Activated T-cell treated with anti-CD3 and anti-CD28 coated beads for 48 hours (primary cell): ENCODE measurements at regions not wholly inside any gene's neighbourhood (a gene's known extent, or its start where the extent isn't known, plus 50 kb on each side); places are given as distances from the start of the nearest gene placed in this dataset.

ENCODE experiments used
- DNase-seq: peaks from one replicate; pipeline ENCODE4 v3.0.0-alpha.2; 2020; ENCODE audit warnings: low read depth

DNA sequence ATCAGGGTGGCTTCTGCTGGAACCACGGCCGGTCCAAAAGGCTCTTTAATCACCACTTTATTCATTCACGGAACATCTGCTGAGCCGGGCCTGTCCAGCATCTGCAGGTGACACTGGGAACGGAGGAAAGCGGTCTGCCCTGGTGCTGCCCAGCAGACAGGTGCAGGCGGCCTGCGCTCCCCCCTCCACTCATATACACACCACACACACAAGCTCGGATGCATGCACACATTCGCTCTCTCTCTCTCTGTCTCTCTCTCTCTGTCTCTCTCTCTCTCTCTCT, 736.9 kb downstream of the BRD1 start:
- no peak for DNase-seq

DNA sequence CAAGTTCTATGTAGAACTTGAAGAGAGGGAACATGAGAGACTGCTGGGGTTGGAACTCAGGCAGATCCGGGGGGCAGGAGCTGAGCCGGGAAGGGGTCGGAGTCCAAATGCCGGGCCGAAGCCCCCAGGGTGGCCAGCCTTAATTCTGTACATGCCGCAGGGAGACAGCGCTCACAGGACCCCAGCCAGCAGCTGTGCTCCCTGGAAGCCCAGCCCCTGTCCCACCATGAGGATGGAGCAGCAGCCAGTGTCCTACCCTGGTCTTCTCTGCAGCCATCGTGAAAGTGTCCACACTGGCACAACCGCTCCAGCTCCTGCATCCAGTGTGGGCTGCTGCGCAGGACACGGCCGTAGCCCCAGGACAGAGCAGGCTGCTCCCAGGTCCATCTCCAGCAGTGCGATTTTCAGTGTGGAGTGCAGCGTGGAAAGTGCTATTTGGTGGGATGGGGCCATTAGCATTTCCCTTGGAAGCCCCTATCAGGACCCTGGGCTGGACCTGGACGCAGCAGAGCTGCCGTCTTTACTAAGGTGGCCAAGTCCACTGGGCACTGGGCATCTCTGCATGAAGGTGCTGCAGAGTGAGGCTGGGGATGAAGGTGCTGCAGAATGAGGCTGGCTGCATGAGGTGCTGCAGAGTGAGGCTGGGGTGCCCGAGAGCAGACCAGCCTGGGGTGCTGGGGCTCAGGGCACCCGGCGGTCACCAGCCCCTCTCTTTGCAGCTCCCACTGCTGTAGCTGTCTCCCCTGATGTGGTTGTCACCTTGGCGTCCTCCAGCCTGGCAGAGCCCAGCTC, 737.4 kb downstream of the BRD1 start:
- no peak for DNase-seq

DNA sequence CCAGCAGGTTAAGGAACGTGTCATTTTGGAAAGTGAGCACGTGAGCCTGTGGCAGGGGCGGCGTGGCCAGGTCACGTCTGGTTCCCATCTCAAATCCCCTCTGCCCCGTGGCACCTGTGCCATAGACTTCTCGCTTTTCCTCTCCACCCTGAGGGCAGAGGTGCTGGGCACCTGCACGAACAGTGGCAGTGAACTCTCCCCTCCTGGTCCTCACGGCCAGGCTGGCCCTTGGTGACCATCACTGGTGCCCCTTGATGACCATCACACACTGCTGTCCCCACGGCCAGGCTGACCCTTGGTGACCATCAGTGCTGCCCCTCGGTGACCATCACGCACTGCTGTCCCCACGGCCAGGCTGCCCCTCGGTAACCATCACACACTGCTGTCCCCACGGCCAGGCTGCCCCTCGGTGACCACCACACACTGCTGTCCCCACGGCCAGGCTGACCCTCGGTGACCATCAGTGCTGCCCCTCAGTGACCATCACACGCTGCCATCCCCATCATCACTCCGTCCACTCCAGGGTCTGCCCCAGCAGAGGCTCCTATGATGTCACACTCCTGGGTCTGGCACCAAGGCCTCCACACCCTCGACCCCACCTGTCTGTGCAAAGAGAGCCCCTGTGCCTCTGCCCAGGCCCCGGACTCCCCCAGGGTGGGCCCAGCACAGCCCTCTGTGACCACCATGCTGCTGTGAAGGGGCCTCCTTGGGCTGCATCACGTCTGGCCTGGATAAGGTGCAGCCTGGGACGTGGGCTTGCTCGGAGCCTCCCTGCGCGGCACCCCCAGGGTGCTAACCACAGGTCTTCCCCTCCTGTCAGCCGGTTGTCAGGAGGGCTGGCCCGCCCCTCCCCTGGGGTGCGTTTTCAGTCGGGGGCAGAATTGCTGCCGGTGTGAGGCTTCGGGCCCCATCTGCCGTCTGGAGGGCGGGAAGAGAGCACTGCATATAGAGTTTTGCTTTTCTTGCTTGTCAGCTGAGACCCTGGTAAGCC, 738.6 kb downstream of the BRD1 start:
- DNase-seq, result no peak

DNA sequence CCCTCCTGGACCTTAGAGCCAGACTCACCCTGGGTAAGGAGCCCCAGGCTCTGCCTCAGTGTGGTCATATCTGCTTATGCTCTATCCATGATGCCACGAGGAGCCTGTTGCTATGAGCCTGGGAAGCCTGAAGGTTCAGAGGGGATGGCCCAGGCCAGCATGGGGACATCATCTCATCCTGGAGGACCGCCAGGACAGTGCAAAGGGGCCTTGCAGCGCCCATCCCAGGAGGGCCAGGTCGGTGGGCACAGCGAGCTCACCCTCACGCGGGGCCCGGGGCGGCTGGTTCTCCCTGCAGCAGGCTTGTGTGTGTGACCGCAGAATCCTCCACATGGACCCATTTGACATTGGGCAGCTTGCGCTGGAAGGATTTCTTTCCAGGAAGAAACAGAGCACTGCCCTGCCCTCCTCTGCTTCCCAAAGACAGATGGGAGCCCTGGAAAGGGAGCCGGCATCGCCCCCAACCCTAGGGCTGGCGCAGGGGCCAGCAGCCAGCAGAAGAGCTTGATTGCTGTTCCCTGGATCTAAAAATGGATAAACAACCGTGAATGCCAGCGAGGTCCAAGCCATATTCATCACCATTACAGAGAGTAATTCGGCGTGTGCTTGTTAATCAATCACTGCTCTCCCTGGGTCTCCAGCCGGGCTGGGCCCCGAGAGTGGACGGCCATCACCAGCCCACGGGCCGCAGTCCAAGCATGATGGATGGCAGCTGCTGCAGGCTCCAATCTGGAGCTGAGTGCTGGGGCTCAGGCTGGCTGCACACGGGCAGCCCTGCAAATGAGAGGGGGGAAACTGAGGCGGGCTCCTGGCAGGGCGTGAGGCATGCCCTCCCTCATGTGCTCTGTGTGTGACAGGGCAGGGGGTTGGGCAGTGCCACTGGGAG, 739.7 kb downstream of the BRD1 start:
- no peak for DNase-seq

DNA sequence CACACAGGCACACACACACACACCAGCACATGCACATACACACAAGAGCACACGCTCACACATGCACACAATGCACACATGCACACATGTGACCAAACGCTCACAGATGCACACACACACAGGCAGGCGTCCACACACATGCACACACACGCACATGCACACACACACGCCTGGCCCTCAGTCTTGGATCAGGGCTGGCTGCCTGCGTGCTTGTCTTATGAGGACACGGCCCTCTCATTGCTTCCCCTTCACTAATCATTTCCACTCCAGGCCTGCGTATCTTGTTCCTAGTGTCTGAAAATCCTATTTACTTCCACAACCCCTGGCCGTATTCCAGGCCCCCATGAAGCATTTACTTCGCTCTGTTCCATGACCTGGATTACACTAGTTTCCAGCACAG, 740.5 kb downstream of the BRD1 start:
- DNase-seq, result no peak

DNA sequence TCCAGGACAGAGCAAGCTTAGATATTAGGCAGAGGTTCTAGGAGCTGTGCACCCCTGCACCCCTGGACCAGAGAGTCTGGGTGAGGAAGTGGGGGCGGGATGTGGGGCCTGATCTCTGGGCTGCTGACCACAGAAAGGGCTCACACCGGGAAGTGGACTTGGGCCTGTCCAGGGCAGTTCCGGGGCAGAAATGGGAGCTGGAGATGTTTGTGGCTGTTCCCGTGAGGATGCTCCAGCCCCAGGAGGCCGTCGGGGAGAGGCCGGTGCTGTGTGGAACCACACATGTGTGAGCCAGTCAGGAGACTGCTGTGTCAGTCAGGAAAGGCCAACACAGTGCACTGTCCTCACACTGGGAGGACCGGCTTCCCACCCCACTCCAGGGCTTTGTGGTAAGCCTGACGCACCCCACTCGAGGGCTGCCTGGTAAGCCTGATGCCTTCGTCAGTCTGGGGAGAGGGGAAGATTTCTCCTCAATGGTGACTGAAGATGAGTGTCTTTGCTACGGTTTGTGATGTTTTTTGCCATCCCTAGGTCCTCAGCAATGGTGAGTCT, 741.0 kb downstream of the BRD1 start:
- DNase-seq, result no peak

DNA sequence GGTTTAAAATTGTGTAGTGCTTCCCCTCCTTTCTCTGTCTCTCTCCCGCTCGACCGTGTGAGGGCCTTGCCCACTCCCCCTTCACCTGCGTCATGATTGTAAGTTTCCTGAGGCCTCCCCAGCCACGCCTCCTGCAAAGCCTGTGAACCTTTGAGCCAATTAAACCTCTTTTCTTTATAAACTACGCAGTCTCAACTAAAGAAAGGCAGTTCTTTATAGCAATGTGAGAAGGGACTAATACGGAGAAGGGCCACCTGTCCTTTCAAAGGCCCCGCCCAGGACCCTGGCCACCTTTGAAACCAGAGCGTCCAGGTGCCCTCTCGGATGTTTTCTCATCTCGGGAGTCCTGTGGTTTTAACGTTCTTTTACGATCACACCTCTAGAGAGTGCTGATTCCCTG, 741.5 kb downstream of the BRD1 start:
- no peak for DNase-seq

DNA sequence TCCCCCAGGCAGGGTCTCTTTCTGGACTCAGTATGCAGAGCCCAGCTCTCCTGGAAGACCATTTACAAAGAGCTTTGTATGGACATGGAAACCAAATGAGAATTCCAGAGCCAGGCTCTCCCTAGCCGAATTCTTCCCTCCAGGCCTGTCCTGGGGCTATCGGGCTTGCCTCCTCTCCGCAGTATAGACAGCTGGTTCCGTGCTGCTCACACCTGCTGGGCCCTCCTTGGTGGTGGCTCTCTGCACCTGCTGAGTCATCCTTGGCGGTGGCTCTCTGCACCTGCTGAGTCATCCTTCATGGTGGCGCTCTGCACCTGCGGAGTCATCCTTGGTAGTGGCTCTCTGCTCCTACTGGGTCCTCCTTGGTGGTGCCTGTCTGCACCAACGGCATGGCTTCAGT, 743.5 kb downstream of the BRD1 start:
- no peak for DNase-seq

DNA sequence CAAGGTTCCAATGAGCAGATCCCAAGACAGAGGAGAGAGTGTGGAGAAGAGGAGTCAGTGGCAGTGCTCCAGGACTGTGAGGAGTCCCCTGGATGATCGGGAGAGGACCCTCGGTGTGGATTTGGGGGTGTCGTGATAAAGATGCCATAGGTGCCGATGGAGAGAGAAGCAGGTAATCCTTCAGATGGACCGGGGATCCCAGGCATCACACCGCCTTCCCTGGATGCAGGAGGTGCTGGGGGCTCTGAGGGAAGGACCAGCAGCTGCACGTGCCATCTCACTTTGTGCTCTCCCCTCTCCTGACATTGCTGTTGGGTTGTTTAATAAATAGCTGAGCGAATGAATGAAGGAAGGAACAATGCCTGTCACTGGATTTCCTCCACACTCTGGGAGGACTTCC, 744.1 kb downstream of the BRD1 start:
- no peak for DNase-seq

DNA sequence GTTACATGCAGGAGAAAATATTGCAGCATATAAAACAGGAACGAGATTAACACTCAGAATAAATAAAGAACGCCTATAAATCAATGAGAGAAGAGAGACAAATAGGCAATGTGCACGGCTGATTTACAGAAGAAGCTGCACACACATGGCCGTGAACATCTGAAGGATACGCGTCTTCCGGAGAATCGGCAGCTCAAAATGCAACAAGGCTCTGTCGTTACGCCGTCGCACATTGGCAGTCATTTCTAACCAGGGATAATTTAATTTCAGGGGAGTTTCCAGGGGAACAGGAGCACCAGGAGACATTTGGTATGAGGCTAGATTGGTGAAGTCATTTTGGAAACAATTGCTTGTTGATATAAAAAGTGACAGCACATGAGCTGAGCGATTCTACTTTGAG, 745.2 kb downstream of the BRD1 start:
- DNase-seq, result no peak

DNA sequence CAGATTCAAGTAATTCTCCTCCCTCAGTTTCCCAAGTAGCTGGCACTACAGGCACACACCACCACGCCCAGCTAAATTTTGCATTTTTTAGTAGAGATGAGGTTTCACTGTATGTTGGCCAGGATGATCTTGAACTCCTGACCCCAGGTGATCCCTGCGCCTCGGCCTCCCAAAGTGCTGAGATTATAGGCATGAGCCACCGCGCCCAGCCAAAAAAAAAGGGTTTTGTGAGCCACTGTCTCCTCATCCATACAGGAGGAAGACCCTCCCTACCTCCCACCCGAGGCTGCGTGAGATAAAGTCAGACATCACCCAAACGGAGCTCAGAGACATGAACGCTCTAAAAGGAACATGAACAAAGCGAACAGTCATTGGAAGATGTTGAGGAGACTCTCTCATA, 745.7 kb downstream of the BRD1 start:
- no peak for DNase-seq

DNA sequence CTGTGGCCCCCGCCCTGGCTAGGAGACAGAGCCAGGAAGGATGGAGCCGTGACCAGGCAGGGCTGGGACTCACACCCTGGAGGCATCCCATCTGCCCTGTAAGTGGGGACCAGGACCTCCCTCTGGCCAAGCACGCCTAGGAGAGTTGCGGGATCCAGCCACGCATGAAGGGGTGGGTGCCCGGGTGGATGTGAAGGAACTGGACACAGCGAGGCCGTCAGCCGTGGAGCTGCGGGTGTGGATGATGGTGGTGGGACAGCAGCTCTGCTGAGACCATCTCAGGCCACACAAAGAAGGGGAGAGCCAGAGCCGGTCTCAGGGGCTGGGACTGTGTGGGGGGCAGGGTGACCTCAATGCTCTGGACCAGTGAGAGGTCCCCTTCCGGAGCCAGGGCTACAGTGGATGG, 746.4 kb downstream of the BRD1 start:
- no peak for DNase-seq

DNA sequence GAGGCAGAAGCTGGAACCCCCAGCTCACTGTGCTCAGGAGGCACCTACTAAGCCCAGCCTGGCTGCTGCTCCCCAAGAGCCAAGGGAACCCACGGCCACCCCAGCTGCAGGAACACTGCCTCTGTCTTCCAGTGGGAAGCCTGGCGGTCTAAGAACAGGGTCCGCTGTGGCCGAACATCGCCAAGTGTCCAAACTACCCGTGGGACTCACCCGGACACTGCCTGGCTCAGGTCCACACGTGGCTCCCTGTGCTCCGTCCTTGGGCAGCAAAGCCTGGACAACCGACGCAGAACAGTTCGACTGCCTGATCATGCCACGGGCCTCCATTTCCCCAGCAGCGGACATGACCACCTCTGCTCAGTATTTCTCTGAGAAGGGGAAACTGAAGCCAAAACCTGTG, 747.0 kb downstream of the BRD1 start:
- no peak for DNase-seq

DNA sequence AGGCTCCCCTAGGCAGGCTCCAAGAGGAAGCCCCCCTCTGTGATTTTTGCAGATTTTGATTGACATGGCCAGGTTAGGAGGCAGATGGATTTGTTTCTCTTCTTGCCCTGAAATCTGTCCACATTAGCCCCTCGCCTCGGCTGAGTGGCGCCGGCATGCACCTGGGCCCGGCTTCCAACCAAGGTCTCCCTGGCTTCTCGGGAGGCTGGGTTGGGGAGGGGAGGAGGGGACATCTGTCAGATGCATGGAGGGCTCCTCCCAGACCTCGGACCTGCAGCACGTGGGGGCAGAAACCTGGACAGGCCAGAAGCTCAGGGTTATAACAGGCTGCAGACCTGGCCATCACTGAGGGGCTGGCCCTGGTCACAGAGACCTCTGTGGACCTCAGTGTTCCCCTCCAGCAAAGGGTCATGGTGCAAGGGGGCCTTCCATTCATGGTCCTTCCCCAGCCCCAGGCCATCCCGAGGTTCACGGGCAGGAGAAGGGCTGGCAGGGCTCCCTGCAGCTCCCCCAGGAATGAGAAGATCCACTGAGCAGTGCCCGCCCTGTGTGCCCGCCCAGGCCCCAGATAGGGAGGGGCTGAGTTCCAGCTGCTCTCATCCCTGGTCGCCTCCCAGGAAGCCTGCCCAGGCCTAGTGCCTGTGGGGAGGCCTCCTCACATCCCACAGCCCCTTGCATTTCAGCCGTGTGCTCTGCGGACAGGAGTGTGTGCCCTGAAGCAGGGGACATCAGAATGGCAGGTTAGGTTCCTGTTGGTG, 747.8 kb downstream of the BRD1 start:
- DNase-seq, result no peak

DNA sequence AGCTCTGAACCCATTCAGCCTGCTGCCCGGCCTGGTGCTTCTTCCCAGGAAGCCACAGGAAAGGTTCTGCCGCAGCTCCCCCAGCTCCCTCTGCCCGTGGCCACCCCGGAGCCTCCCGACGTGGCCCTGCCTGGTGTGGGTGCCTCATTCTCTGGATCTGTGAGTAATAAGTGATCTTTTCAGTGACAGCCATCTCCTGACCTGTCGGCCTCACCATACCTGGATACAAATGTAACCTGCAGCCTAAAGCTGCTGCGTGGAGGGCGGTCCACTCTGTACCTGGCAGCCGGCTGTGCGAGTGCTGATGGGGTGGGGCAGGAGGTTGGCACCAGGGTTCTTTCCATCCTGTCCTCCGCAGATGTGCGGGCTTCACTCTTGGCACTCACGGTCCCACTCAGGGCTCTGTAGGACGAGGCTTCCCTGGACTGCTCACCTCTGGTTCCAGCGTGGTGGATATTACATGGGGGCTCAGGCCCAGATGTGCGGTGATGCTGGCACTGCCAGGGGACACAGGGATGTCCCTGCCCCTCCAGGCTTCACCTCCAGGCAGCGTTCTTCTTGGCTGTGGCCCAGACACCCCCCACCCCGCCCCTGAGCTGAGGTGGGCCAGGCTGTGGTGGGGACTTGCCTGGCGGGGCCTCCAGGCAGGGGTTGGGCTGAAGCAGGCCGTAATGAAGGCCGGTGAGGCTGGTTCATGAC, 748.5 kb downstream of the BRD1 start:
- no peak for DNase-seq

DNA sequence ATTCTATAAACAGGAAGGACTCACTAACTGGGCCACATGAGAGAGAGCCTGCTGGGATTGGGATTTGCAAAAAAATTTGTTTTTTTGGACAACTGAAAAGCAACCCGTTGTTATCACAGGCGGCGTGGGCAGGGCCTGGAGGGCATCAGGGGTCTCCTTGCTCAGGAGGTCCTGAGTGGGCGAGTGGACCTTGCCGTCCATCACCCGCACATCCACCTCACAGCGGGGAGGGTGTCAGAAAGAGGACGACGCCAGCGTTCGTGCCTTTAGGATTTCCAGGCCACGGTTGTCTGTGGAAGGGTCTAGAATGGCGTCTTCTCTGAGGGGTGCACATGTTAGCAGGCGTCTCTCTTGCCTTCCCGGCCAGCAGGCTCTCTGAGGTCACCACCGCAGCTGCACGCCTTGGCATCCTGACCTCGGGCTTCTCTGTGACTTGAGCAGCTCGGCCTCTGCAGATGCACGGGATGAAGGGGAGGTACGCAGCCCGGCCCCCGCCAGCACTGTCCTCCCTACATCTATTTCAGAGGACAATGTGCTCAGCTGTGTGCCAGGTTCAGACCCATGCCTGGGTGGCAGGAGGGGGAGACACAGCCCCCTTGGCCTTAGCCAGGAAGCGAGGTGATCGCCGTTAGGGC, 749.5 kb downstream of the BRD1 start:
- DNase-seq, result no peak

DNA sequence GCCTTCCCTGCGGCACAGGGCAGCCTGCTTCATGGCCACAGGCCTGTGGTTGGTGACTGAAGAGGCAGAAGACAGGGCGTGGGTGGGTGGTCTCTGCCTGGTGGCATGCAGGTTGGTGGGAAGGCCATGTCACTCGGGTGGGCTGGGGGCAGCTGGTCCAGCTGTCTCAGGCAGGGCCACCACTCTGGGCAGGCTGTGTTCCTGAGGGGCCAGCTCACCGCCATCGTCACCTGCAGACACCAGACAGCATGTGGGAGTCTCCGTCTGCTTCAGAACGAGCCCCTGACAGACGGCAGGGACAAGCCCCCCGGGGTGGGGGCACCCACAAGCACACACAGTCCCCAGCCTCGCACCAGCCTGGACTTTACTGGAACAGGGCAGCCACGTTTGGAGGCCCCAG, 750.1 kb downstream of the BRD1 start:
- DNase-seq, result no peak

DNA sequence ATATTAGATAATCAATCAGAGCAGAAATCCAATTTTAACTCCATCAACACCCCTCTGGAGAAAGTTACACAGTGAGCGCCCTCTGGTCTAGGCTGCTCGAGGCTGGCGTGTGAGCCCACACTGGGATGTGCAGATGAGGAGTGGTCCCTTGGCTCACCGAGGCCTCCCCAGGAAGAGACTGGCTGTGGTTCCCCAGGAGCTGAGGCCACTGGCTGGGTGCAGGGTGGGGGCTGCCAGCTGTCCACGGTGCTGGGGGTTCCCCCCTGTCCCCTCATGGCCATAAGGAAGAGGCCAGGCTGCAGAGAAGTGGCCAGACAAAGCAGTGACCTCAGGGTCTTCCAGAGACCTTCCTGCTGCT, 750.7 kb downstream of the BRD1 start:
- no peak for DNase-seq

DNA sequence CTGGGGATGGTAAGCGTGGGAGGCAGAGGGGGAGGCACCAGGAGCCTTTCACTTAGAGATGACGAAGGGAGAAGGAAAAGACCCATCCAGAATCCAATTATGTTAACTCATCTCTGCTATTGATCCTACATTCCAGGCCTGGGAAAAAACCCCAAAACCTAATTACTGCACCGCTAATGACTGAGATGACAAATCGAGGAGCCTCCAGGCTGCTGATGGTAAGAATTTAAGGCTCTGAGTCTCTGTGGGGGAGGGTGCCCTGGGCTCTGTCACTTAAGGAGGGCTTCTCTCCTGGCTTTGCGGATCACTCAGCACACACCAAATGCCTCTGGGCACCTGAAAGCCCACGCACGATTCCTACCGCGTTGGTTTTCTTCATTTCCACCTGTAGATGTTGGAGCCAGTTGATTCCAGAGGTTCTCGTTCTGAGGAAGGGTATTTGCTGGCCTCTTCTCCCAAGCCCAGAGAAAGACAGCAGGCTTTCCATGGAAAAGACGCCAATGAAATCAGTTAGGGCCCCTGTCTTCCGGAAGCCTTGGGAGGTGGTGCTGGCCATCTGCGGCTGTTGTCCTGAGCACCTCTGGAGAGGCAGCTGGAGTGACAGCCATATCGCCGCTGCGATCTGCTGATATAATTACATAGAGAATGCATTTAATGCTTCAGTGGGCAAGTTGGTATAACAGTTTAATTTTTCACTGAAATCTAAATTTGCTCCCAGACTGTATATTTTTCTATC, 751.2 kb downstream of the BRD1 start:
- no peak for DNase-seq

DNA sequence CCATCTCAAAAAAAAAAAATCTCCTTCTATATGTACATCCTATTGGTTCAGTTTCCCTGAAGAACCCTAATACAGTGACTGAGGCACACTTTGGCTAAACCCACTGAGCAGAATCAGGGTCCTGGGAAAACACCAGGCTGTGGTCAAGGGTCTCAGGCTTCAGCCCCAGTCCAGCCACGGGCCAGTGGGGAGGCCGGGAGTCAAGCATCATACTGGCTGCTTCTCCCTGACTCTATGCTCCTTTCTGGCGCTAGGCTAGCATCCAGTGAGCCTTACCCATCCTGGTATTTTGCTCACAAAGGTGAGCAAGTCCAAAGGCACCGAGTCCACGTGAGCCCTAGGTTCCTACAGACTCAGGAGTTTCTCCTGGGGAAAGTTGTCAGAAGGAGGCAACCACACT, 752.5 kb downstream of the BRD1 start:
- no peak for DNase-seq
